ENCODE measurements at regions not wholly inside any gene's neighbourhood (a gene's known extent, or its start where the extent isn't known, plus 50 kb on each side); places are given as distances from the start of the nearest gene placed in this dataset.

DNA sequence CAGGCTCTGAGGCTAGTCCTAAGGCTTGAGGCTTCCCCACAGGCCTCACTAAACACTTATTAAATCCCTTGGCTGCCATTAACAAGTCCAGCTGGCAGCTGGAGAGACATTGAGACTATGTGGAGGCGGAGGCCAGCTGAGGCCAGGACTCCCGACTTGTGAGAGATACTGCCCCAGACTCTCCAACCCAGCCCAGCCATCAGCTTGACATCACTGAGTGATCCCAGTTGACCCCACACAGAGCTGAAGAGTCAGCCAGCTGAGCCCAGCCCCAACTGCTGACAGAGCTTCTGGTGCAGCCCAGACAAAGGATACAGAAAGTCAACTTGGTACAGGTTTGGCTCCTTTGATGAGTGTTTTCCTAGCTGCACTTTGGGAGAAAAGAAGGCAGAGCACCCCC, 343.1 kb downstream of the C16orf95 start:
- Histone ChIP-seq H3K27me3 (no peaks in the 10 kb centered on the region), H3K4me1 (peaks cover 0 to 13% (median 9%) of the 10 kb centered on the region in 4 donors), H3K9me3 (no peaks in the 10 kb centered on the region), H3K4me3 (no peak overlapping the region), H3K27ac (no peak overlapping the region), H3K36me3 (no peaks in the 10 kb centered on the region)
- intact Hi-C loops (cut with DNase I; ENCODE audit: low total_unique reads) = no loop called here
- TF ChIP-seq, protein P1, sequence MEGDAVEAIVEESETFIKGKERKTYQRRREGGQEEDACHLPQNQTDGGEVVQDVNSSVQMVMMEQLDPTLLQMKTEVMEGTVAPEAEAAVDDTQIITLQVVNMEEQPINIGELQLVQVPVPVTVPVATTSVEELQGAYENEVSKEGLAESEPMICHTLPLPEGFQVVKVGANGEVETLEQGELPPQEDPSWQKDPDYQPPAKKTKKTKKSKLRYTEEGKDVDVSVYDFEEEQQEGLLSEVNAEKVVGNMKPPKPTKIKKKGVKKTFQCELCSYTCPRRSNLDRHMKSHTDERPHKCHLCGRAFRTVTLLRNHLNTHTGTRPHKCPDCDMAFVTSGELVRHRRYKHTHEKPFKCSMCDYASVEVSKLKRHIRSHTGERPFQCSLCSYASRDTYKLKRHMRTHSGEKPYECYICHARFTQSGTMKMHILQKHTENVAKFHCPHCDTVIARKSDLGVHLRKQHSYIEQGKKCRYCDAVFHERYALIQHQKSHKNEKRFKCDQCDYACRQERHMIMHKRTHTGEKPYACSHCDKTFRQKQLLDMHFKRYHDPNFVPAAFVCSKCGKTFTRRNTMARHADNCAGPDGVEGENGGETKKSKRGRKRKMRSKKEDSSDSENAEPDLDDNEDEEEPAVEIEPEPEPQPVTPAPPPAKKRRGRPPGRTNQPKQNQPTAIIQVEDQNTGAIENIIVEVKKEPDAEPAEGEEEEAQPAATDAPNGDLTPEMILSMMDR (IDR thresholded peaks at IDR 0.05) = no peak
- no peak for DNase-seq

DNA sequence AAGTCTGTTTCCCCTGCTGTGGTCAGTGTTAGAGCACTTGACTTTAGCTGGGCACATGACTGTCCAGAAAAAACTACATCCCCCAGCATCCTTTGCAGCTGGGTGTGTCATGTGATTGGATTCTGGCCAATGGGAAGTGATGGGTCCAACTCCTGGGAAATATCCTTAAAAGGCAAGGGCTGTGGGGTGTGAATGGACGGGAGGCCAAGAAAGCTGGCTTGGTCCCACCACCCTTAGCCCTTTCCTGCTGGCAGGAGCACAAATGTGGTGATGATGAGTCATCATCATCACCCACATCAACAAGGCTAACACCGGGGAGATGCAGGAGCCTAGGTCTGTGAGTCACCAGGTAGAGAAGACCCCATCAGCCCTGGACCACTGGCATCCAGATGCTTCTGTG, 341.7 kb downstream of the C16orf95 start:
- Histone ChIP-seq H3K36me3 (no peaks in the 10 kb centered on the region), H3K4me3 (no peak overlapping the region), H3K27ac (peak overlapping the region; percentile 67 to 69), H3K27me3 (no peaks in the 10 kb centered on the region), H3K9me3 (no peaks in the 10 kb centered on the region), H3K4me1 (peaks cover 0 to 13% (median 9%) of the 10 kb centered on the region in 4 donors)
- DNase-seq = peak; percentile 61 to 86
- intact Hi-C loops (cut with DNase I; ENCODE audit: low total_unique reads) = no loop called here
- TF ChIP-seq, protein P1 (IDR thresholded peaks at IDR 0.05) = no peak

DNA sequence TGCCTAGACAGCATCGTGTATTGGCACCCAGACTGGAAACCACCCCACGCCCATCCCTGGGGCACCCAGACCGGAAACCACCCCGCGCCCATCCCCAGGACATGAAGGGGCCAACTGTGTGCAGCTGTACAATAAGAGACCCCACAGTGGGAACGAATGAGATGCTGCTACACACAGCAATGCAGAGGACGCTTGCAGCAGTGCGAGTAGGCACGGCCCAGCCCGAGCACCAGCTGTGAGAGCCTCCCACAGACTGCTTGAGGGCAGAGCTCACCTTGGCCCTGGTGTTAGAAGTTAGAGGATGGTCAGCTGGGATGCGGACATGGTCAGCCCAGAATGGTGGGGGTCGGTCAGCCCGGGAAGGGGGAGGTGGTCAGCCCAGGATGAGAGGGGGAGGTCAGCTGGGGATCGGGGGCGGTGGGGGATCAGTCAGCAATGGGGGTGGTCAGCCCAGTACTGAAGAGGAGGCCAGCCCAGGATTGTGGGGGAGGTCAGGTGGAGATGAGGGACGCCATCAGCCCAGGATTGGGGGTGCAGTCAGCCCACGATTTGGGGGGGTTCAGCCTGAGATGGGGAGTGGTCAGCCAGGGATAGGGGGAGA, 340.0 kb downstream of the C16orf95 start:
- no peak overlapping the region for H3K27ac ChIP-seq

DNA sequence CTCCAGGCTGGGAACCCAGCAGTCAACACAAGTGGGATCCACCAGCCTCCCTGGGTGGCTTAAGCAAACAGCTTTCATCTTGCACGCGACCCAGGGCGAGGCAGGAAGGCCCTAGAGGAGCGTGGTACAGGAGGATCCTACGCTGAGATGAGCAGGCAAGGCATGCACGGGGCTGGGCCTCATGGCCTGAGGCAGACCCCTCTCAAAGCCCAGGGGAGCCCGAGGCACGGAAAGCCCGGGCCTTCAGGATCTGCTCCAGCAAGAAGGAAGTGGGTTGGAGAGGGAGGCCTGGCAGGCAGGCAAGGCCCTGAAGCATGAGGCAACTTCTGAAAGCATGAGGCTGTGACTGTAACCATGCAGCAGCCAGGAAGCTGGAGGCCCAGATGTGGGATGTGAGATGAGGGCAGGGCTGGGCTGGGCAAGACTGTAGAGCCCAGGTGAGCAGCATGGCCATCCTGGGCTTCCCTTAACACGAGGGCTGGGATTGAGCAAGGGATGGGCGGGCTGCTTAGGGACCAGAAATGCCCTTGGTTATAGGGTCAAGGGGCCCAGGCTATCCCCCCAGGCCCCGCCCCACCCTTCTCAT, 338.7 kb downstream of the C16orf95 start:
- DNase-seq = no peak
- peaks cover 0 to 13% (median 9%) of the 10 kb centered on the region in 4 donors for H3K4me1 ChIP-seq
- intact Hi-C loops (cut with DNase I; ENCODE audit: low total_unique reads) = no loop called here

More for the DNA sequence above, 340.0 kb downstream of the C16orf95 start:
- Histone ChIP-seq H3K4me3 (no peak overlapping the region), H3K4me1 (peaks cover 0 to 13% (median 9%) of the 10 kb centered on the region in 4 donors), H3K36me3 (no peaks in the 10 kb centered on the region), H3K27me3 (no peaks in the 10 kb centered on the region), H3K9me3 (no peaks in the 10 kb centered on the region)
- intact Hi-C loops (cut with DNase I; ENCODE audit: low total_unique reads) = no loop called here
- TF ChIP-seq, protein P1 (IDR thresholded peaks at IDR 0.05) = no peak
- no peak for DNase-seq

DNA sequence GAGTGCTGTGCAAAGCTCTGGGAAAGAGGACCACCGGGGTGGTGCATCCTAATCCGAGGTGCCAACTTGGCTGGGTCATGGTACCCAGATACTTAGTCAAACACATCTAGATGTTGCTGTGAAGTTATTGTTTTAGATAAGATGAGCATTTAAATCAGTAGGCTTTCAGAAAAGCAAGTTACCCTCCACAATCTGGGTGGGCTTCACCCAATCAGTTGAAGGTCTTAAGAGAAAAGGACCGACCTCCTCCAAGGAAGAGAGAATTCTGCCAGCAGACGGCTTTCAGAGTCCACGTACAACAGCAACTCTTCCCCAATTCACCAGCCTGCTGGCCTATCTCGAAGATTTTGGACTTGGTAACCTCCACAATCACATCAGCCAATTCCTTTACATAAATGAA, 338.1 kb downstream of the C16orf95 start:
- intact Hi-C loops (cut with DNase I; ENCODE audit: low total_unique reads) = no loop called here
- Histone ChIP-seq H3K4me3 (no peak overlapping the region), H3K9me3 (no peaks in the 10 kb centered on the region), H3K4me1 (peaks cover 0 to 13% (median 9%) of the 10 kb centered on the region in 4 donors), H3K36me3 (no peaks in the 10 kb centered on the region), H3K27me3 (no peaks in the 10 kb centered on the region), H3K27ac (no peak overlapping the region)
- no peak for DNase-seq
- TF ChIP-seq, protein P1 (IDR thresholded peaks at IDR 0.05) = no peak

More for the DNA sequence above, 338.7 kb downstream of the C16orf95 start:
- no peaks in the 10 kb centered on the region for H3K9me3 ChIP-seq
- H3K27ac ChIP-seq = no peak overlapping the region
- H3K36me3 ChIP-seq = no peaks in the 10 kb centered on the region
- H3K4me3 ChIP-seq = no peak overlapping the region
- H3K27me3 ChIP-seq = no peaks in the 10 kb centered on the region
- TF ChIP-seq, protein P1 (IDR thresholded peaks at IDR 0.05) = no peak
